DND-41 (cell line): ENCODE measurements at regions not wholly inside any gene's neighbourhood (a gene's known extent, or its start where the extent isn't known, plus 50 kb on each side); places are given as distances from the start of the nearest gene placed in this dataset.

Source experiments
- CTCF ChIP-seq: IDR thresholded peaks from 2 replicates; pipeline ENCODE4 v1.5.1; 2012; ENCODE audit warnings: borderline replicate concordance, low read length, moderate library complexity, mild to moderate bottlenecking; ENCODE audit not compliant: poor library complexity, severe bottlenecking; ENCODE audit errors: extremely low read depth
- EZH2 ChIP-seq: IDR thresholded peaks from 3 replicates; pipeline ENCODE4 v1.6.1; 2012; ENCODE audit warnings: borderline replicate concordance, low read depth, mild to moderate bottlenecking, moderate library complexity, low read length, inconsistent platforms; ENCODE audit not compliant: severe bottlenecking

DNA sequence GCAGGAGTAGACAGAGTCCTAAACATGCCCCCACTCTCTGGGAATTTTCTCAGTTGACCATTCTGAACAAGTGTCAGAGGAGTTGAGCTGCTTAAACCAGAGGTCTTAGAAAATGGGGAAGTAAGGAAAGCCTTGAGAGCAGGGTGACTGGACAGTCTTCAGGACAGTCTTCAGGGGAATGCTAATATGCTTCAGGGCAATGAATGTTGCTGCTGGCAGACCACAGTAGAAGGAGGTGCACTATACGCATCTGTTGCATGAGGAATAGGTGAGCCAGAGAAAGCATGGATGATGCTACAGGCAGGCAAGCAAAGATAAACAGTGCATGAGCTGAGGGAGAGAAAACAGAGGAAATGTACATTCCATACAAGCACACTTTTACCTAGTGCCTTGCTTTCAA is 196.6 kb upstream of the GPR12 start:
- TF ChIP-seq CTCF (no peak), EZH2 (no peak)
